Activated CD4-positive, alpha-beta T cell treated with anti-CD3 and anti-CD28 coated beads, Interleukin-2, amount 50 U/mL, for 4 hours (primary cell): ENCODE measurements at regions not wholly inside any gene's neighbourhood (a gene's known extent, or its start where the extent isn't known, plus 50 kb on each side); places are given as distances from the start of the nearest gene placed in this dataset.
"Not testable (repeated sequence)": the region's sequence is repeated elsewhere in the genome, so short reads cannot be mapped to it uniquely, and the experiment has no call there.

Experiments used
- DNase-seq, 2 experiments: peaks; one replicate each; pipeline ENCODE4 v3.0.0-alpha.2; 2020

DNA sequence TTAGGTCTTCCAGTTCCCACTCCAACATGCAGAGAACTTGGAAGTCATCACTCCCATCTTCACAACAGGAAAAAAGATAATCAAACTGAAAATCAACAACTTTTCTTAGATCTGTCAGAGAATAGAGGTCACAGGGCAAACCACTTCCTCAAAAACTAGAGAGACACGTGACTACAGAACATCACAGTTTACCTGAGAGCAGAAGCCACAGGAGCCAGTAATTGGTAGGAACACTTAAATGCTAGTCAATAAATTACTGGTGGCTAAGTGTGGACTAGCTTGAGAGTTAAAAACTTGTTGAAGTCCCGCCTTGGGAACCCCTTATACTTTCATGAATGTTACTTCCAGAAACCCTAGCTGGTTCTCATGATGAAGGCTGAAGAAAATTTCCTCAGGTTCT is 81.1 kb downstream of the THSD1 start:
- not testable (repeated sequence) for DNase-seq

DNA sequence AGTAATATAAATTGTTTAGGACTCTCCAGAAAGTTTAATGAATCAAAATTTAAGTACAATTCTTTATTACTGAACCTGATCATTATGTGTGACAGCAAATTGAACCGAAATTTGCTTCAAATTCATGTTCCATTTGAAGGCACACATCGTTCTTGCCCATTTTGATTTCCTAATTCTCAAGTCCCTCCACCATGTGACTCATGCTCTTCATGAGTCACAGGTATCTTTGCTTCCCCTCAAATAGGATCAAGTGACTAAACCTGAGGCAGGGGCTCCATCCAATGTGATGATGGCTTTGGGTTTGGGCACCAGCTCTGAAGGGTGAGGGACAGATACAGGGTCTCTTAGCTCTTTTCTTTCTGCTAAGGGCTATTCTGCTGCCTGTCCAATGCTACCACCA is 86.1 kb downstream of the THSD1 start:
- no peak for DNase-seq

- DNase-seq = not testable (repeated sequence)
Measured at GRCh38 chr13:52309833-52310232, 96.1 kb downstream of the THSD1 start.

DNA sequence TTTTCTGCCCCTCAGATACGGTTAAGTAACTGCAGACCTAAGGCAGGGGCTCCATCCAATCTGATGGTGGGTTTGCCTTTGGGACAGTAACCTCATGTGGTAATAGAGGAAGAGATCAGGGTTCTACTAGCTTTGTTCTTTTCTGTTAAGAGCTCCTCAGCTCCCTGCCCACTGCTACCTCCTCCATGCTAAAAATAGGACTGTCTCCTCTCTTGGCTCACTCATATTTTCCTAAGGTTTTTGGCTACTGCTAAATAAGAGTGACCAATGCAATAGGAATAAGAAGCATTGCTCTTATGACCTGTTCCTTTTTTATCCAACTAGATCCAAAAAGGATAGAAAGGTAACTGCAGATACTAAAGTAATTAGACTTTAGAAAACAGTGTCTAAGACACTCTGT is 99.6 kb downstream of the THSD1 start:
- DNase-seq = not testable (repeated sequence)

DNA sequence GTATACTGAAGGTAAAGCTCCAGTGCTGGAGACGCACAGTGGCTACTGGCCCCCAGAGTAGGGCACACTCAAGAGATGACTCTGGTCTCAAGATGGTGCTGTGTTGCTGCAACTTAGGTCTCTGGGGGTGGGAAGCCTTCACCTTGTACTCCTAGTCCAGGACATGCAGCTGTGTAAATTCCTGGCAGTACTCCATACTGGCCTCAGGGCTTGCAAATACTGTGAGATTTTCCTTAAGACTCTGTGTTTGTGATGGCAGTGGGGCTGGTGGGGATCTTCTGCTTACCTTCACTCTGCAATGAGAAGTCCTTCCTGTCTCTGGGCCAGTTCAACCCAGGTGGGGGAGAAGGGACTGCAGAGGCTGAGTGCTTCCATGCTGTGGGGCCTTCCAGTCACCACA is 102.9 kb downstream of the THSD1 start:
- not testable (repeated sequence) for DNase-seq

DNA sequence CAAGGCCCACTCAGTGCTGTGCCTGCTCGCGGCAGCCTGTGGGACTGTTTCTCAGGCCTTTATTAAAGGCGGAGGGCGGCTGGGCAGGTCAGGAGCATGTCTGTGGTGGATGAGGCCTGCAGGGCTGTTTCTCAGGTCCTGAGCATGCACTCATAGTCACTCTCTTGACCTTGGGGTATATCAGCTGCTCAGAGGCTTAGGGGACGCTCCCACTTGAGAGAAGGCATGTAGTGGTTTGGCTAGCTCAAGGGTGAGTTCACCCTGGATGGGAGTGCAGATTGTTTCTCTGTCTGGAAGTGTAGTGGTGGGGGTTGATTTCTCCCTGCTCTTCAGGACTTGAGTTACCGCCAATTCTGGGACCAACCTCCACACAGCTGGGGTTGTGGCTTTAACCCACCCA is 103.3 kb downstream of the THSD1 start:
- not testable (repeated sequence) for DNase-seq

DNA sequence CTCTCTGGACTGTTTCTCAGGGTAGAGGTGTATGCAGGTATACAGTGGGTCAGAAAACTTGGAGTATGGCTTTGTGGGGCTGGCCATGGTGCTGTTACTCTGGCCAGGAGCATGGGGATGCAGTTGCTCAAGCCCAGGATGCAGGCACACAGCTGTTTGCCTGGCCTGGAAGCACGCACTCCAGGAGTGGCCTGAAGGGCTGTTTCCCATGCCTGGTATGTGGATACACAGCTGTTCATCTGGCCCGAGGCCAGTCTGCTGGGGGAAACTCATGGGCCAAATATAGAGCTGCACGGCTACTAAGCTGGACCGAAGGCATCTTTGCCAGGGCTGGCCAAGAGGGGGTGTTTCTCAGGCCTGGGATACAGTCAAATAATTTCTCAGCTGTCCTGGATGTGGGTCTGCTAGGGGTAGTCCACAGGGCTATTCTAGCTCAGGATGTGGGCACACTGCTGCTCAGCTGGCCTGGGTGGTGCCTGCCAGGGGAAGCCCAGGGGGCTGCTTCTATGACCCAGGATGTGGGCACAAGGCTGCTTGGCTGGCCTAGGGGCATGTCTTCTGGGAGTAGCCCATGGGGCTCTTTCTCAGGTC is 104.1 kb downstream of the THSD1 start:
- DNase-seq = not testable (repeated sequence)

GRCh38 chr13:52298079-52298661 is 107.8 kb downstream of the THSD1 start:
- not testable (repeated sequence) for DNase-seq

DNA sequence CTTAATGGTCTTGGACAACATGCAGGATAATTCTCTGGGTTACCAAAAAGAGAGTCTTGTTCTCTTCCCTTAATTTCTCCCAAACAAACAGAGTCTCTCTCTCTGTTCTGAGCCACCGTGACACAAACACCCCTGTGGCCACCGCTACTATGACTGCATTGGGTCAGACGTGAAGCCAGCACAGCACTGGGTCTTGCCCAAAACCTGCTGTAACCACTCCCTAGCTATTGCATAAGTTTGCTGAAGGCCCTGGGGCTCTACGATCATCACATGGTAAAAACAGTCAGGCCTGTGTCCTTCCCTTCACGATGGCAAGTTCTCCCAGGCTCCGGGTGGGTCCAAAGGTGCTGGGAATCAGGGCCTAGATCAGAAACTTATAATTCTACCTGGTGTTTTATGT is 117.1 kb downstream of the THSD1 start:
- not testable (repeated sequence) for DNase-seq

GRCh38 chr13:52281387-52281786 is 122.0 kb upstream of the NEK3 start:
- not testable (repeated sequence) for DNase-seq

DNA sequence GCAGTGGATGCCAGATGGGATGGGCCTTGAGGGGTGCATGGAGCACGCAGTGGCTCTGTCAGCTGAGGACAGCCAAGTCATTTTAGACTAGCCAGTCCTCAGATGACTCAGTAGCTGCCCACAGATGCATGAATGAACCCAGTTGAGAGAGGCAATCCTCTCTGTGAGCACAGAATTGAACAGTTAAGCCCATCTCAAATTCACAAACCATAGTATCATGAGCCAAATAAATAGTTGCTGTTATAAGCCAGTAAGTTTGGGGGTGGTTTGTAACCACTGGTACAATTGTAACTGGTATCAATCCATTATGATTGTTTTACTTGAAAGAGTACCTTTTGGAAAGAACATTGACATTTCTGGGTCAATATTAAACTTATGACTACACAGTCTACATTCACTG is 120.0 kb upstream of the NEK3 start:
- not testable (repeated sequence) for DNase-seq

- DNase-seq = not testable (repeated sequence)
Measured at GRCh38 chr13:52254299-52254698, 94.9 kb upstream of the NEK3 start.

DNA sequence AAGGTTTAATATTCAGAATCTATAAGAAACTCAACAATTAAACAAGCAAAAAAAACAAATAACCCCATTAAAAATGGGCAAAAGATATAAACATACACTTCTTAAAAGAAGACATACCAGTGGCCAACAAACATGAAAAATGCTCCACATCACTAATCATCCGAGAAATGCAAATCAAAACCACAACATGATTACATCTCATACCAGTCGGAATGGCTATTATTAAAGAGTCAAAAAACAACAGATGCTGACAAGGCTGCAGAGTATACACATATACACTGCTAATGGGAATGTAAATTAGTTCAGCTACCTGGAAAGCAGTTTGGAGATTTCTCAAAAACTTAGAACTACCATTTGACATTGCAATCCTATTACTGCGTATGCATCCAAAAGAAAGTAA is 81.4 kb upstream of the NEK3 start:
- DNase-seq = not testable (repeated sequence)

GRCh38 chr13:52235900-52236595 is 76.7 kb upstream of the NEK3 start:
- DNase-seq = peak; percentile 9 to 19

DNA sequence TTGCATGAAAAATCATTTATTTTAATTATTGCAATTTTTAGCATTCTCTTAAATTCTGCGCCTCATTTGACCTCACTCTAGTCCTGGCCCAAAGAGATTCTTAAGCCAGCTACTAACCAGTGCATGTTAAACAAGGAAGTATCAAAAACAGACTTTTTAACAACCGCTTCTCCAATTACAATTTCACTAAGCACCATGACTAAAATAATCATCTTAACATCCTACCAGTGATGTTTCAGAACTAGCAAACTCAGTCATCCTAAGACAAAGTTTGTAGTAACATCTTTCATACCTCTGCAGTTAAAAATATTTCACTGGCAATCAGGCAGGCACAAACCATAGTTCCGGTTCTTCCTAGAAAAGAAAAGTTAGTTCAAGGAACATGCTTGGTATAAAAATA is 75.5 kb upstream of the NEK3 start:
- not testable (repeated sequence) for DNase-seq

- not testable (repeated sequence) for DNase-seq
Measured at GRCh38 chr13:52223063-52223462, 63.7 kb upstream of the NEK3 start.

DNA sequence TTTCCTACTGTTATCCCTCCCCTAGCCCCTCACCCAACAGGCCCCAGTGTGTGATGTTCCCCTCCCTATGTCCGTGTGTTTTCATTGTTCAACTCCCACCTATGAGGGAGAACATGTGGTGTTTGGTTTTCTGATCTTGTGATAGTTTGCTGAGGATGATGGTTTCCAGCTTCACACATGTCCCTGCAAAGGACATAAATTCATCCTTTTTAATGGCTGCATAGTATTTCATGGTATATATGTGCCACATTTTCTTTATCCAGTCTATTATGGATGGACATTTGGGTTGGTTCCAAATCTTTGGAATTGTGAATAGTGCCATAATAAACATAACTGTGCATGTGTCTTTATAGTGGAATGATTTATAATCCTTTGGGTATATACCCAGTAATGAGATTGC is 54.5 kb upstream of the NEK3 start:
- not testable (repeated sequence) for DNase-seq

DNA sequence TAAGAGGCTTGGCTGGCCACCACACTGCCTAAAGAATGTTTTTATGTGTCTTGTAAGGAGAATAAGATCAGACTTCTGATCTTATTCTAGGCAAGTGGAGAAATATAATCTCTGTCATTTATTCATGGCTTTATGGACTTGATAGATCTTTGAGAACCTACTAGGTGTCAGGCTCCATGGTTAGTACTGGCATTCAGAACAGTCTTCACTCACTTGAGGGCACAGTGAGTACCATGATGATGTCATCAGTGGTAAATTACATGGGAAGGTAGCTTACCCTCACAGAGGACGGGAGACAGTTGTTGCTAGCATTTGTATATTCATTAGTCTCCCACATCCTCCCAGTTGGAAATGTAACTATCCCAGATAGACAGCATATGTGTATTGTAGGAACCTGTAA is 53.5 kb upstream of the NEK3 start:
- DNase-seq = not testable (repeated sequence)

DNA sequence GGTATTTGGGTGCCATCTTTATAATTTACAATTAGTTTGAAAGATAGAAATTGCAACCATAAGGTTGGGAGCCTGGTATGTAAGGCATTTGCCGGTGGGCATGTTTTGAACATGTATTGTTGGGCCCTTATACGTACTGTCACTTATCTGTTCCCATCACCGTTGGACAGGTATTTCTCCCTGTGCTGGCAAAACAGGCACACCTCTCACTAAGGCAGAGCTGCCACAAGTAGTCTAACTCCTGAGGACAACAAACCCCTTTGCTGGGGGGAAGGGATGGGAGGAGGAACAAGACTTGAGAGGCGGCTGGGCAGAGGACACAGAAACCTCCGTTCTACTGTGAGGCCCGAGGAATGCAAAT is 52.0 kb upstream of the NEK3 start:
- not testable (repeated sequence) for DNase-seq

DNA sequence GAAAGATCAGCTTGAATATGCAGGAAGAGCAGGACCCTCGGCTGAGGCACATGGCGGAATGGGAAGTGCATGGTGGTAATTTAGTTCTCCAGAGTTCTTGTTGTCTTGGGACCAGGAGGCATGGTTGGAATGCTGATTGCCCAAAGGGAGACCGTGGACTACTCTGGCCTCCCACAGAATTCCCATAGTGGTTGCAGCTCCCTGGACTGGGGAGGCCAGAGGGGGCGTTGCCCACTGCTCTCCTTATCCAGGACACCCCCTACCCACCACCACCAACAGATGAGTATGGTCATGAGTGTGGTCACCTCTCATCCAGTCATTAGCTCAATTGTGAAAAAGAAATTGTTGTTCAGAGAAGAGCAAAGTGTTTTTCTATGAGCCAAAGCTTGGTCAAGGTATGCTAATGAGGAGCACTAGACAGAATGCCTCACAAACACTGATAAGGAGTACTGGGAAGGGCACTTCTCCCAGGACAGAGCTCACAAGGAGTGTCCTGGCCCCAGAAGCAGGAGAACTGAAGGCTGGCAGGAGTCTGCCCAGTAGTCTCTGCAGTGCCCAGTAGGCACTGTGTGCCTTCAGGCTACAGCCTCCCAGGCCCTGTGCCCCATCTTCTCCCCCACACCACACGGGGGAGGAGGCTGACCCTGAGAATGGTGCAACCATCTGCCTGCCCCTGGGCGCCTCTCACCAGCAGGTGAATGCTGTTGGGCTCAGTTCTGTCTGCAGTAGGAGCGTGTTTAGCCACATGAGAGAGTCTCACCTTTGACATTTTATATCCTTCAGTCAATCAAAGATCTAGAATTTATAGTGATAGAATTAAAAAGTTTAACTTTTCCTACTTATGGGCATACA is 51.4 kb upstream of the NEK3 start:
- not testable (repeated sequence) for DNase-seq
